ENCODE measurements at regions not wholly inside any gene's neighbourhood (a gene's known extent, or its start where the extent isn't known, plus 50 kb on each side); places are given as distances from the start of the nearest gene placed in this dataset.

DNA sequence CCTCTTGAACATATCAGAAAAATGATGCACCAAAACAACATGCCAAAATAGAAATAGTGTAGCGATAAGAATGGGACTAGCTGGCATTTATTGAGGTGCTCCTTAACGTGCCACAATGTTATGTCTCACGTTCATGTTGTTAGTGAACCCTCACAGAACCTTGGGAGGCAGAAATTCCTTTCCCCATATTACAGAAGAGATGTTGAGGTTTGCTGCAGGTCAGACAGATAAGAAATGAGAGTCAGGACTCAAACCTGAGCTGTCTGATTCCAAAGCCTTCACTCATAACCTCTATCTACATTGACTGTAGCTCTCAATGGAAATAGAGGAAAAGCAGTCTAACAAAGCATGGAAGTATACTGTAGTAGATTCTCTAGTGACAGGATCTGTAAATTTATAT is 163.3 kb upstream of the STK17B start:
- no CpG with 5 or more reads among the region's 3 CpGs for WGBS (ENCODE audit: insufficient coverage, insufficient read length)
- Histone ChIP-seq H3K4me1 (ENCODE audit: control insufficient read depth, insufficient read depth, low read length) (no peaks in the 10 kb centered on the region), H3K27ac (ENCODE audit: low read length) (no peak overlapping the region), H3K9me3 (ENCODE audit: control insufficient read depth, insufficient read depth, low read length) (no peaks in the 10 kb centered on the region), H3K4me3 (ENCODE audit: low read length) (no peak overlapping the region), H3K27me3 (ENCODE audit: control insufficient read depth, insufficient read depth, low read length) (no peaks in the 10 kb centered on the region), H3K36me3 (ENCODE audit: control insufficient read depth, insufficient read depth, low read length) (no peaks in the 10 kb centered on the region)
- no peak for DNase-seq (ENCODE audit: low read depth, low spot score)

DNA sequence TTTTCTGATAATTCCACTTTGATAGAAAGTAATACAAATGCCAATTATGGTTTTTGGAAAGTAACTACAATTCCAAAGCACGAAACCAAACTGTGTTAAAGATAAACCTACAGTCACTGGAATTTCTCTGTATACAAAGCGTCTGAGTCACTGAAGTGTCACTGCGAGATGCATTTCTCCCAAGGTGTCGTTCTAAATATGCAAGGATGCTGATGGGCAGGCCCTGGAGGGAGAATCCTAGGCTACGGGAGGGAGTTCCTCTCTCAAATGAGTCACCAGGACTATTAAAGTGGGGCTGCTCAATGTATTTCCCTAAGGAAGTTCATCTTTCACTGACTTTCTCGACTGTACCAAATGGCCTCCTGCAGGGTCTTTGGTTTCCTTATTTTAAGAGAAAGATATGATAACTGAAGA is 163.8 kb upstream of the STK17B start:
- Histone ChIP-seq H3K27ac (ENCODE audit: low read length) (no peak overlapping the region), H3K27me3 (ENCODE audit: control insufficient read depth, insufficient read depth, low read length) (no peaks in the 10 kb centered on the region), H3K36me3 (ENCODE audit: control insufficient read depth, insufficient read depth, low read length) (no peaks in the 10 kb centered on the region), H3K4me1 (ENCODE audit: control insufficient read depth, insufficient read depth, low read length) (no peaks in the 10 kb centered on the region), H3K4me3 (ENCODE audit: low read length) (no peak overlapping the region), H3K9me3 (ENCODE audit: control insufficient read depth, insufficient read depth, low read length) (no peaks in the 10 kb centered on the region)
- WGBS (ENCODE audit: insufficient coverage, insufficient read length): no CpG with 5 or more reads among the region's 6 CpGs
- DNase-seq (ENCODE audit: low read depth, low spot score): no peak

- no peak for DNase-seq (ENCODE audit: low read depth, low spot score)
- no peaks in the 10 kb centered on the region for H3K36me3 ChIP-seq (ENCODE audit: control insufficient read depth, insufficient read depth, low read length)
- no peak overlapping the region for H3K4me3 ChIP-seq (ENCODE audit: low read length)
- no peaks in the 10 kb centered on the region for H3K9me3 ChIP-seq (ENCODE audit: control insufficient read depth, insufficient read depth, low read length)
- no peak overlapping the region for H3K27ac ChIP-seq (ENCODE audit: low read length)
- H3K27me3 ChIP-seq (ENCODE audit: control insufficient read depth, insufficient read depth, low read length): no peaks in the 10 kb centered on the region
- H3K4me1 ChIP-seq (ENCODE audit: control insufficient read depth, insufficient read depth, low read length): no peaks in the 10 kb centered on the region
- no CpG with 5 or more reads among the region's 6 CpGs for WGBS (ENCODE audit: insufficient coverage, insufficient read length)
Measured at GRCh38 chr2:196336207-196336606, 164.8 kb upstream of the STK17B start.

DNA sequence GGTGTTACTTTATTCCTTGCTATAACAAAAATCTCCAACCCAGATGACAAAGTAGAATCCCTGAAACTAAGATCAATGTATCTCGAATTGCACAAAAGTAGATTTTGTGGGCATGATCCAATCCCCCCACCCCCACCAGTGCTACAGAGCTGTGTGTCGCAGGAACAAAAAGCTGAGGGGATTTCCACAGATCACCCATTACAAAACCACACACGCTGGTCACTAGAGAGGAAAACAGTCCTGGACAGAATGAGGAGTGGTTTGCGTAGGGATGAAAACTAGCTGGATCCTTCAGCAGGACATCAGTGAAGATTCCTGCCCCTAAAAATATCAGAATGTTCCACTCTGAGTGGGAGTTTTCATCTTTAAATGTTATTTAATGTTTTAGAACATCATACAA is 165.3 kb upstream of the STK17B start:
- H3K27me3 ChIP-seq (ENCODE audit: control insufficient read depth, insufficient read depth, low read length): no peaks in the 10 kb centered on the region
- H3K36me3 ChIP-seq (ENCODE audit: control insufficient read depth, insufficient read depth, low read length): no peaks in the 10 kb centered on the region
- H3K9me3 ChIP-seq (ENCODE audit: control insufficient read depth, insufficient read depth, low read length): no peaks in the 10 kb centered on the region
- H3K27ac ChIP-seq (ENCODE audit: low read length): no peak overlapping the region
- WGBS (ENCODE audit: insufficient coverage, insufficient read length): no CpG with 5 or more reads among the region's 4 CpGs
- H3K4me3 ChIP-seq (ENCODE audit: low read length): no peak overlapping the region
- no peaks in the 10 kb centered on the region for H3K4me1 ChIP-seq (ENCODE audit: control insufficient read depth, insufficient read depth, low read length)
- no peak for DNase-seq (ENCODE audit: low read depth, low spot score)

- no peak overlapping the region for H3K27ac ChIP-seq (ENCODE audit: low read length)
- H3K27me3 ChIP-seq (ENCODE audit: control insufficient read depth, insufficient read depth, low read length): no peaks in the 10 kb centered on the region
- 100% methylated on average over 1 of the region's 6 CpGs for WGBS (ENCODE audit: insufficient coverage, insufficient read length)
- H3K36me3 ChIP-seq (ENCODE audit: control insufficient read depth, insufficient read depth, low read length): no peaks in the 10 kb centered on the region
- no peaks in the 10 kb centered on the region for H3K9me3 ChIP-seq (ENCODE audit: control insufficient read depth, insufficient read depth, low read length)
- no peak overlapping the region for H3K4me3 ChIP-seq (ENCODE audit: low read length)
- no peaks in the 10 kb centered on the region for H3K4me1 ChIP-seq (ENCODE audit: control insufficient read depth, insufficient read depth, low read length)
- peak; percentile 7 for DNase-seq (ENCODE audit: low read depth, low spot score)
Measured at GRCh38 chr2:196337208-196337953, 166.0 kb upstream of the STK17B start.

GRCh38 chr2:196338440-196338839 is 167.1 kb upstream of the STK17B start:
- H3K4me3 ChIP-seq (ENCODE audit: low read length): no peak overlapping the region
- DNase-seq (ENCODE audit: low read depth, low spot score): no peak
- no peaks in the 10 kb centered on the region for H3K9me3 ChIP-seq (ENCODE audit: control insufficient read depth, insufficient read depth, low read length)
- no peaks in the 10 kb centered on the region for H3K36me3 ChIP-seq (ENCODE audit: control insufficient read depth, insufficient read depth, low read length)
- no peaks in the 10 kb centered on the region for H3K4me1 ChIP-seq (ENCODE audit: control insufficient read depth, insufficient read depth, low read length)
- no peak overlapping the region for H3K27ac ChIP-seq (ENCODE audit: low read length)
- WGBS (ENCODE audit: insufficient coverage, insufficient read length): no CpG with 5 or more reads among the region's 2 CpGs
- no peaks in the 10 kb centered on the region for H3K27me3 ChIP-seq (ENCODE audit: control insufficient read depth, insufficient read depth, low read length)

- WGBS (ENCODE audit: insufficient coverage, insufficient read length): no CpG with 5 or more reads among the region's 2 CpGs
- no peak overlapping the region for H3K4me3 ChIP-seq (ENCODE audit: low read length)
- no peaks in the 10 kb centered on the region for H3K27me3 ChIP-seq (ENCODE audit: control insufficient read depth, insufficient read depth, low read length)
Measured at GRCh38 chr2:196341277-196341841, 170.0 kb upstream of the STK17B start.

DNA sequence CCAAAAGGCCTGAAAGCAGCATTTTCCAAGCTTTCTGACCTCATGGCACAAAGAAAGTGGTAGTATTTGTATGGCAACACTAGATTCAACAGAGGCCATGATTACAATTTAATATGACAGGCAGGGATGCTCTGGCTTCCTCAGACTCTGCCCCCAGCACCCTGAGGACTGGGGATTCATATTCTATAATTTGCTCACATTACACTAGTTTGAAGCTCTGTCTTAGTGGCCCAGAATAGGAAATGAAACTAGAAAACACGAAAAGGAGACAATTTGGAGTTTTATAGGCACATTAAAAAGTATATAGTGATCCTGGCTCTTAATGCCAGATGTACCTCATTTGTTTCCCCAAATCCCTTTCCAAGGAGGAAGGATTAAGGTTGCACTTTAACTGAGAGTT is 173.0 kb upstream of the STK17B start:
- Histone ChIP-seq H3K4me1 (ENCODE audit: control insufficient read depth, insufficient read depth, low read length) (no peaks in the 10 kb centered on the region), H3K36me3 (ENCODE audit: control insufficient read depth, insufficient read depth, low read length) (no peaks in the 10 kb centered on the region), H3K4me3 (ENCODE audit: low read length) (no peak overlapping the region), H3K9me3 (ENCODE audit: control insufficient read depth, insufficient read depth, low read length) (no peaks in the 10 kb centered on the region), H3K27me3 (ENCODE audit: control insufficient read depth, insufficient read depth, low read length) (no peaks in the 10 kb centered on the region), H3K27ac (ENCODE audit: low read length) (no peak overlapping the region)
- DNase-seq (ENCODE audit: low read depth, low spot score): no peak
- no CpG with 5 or more reads among the region's 1 CpG for WGBS (ENCODE audit: insufficient coverage, insufficient read length)

More at GRCh38 chr2:196341277-196341841, 170.0 kb upstream of the STK17B start:
- DNase-seq (ENCODE audit: low read depth, low spot score): no peak
- Histone ChIP-seq H3K9me3 (ENCODE audit: control insufficient read depth, insufficient read depth, low read length) (no peaks in the 10 kb centered on the region), H3K4me1 (ENCODE audit: control insufficient read depth, insufficient read depth, low read length) (no peaks in the 10 kb centered on the region), H3K36me3 (ENCODE audit: control insufficient read depth, insufficient read depth, low read length) (no peaks in the 10 kb centered on the region), H3K27ac (ENCODE audit: low read length) (no peak overlapping the region)

GRCh38 chr2:196353717-196354116 is 182.3 kb upstream of the STK17B start:
- no peak for DNase-seq (ENCODE audit: low read depth, low spot score)
- H3K4me3 ChIP-seq (ENCODE audit: low read length): no peak overlapping the region
- no peaks in the 10 kb centered on the region for H3K27me3 ChIP-seq (ENCODE audit: control insufficient read depth, insufficient read depth, low read length)
- no peaks in the 10 kb centered on the region for H3K9me3 ChIP-seq (ENCODE audit: control insufficient read depth, insufficient read depth, low read length)
- no CpG with 5 or more reads among the region's 1 CpG for WGBS (ENCODE audit: insufficient coverage, insufficient read length)
- H3K36me3 ChIP-seq (ENCODE audit: control insufficient read depth, insufficient read depth, low read length): no peaks in the 10 kb centered on the region
- no peaks in the 10 kb centered on the region for H3K4me1 ChIP-seq (ENCODE audit: control insufficient read depth, insufficient read depth, low read length)
- H3K27ac ChIP-seq (ENCODE audit: low read length): no peak overlapping the region

GRCh38 chr2:196354186-196354585 is 182.8 kb upstream of the STK17B start:
- no peak overlapping the region for H3K27ac ChIP-seq (ENCODE audit: low read length)

DNA sequence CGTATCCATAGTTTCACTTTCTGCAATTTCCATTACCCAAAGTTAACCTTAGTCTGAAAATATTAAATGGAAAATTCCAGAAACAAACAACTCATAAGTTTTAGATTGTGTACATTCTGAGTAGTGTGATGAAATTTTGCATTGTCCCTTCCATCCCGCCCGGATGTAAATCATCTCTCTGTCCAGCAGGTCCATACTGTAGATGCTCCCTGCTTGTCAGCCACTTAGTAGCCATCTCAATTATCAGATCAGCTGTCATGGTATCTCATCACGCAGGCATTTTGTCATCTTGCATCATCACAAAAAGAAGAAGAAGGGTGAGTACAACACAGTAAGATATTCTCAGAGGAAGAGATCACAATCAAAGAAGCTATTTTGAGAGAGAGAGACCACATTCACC is 185.0 kb upstream of the STK17B start:
- H3K4me1 ChIP-seq (ENCODE audit: control insufficient read depth, insufficient read depth, low read length): no peaks in the 10 kb centered on the region
- no peak for DNase-seq (ENCODE audit: low read depth, low spot score)
- no peaks in the 10 kb centered on the region for H3K9me3 ChIP-seq (ENCODE audit: control insufficient read depth, insufficient read depth, low read length)
- H3K36me3 ChIP-seq (ENCODE audit: control insufficient read depth, insufficient read depth, low read length): no peaks in the 10 kb centered on the region
- no peak overlapping the region for H3K27ac ChIP-seq (ENCODE audit: low read length)
- no peaks in the 10 kb centered on the region for H3K27me3 ChIP-seq (ENCODE audit: control insufficient read depth, insufficient read depth, low read length)
- H3K4me3 ChIP-seq (ENCODE audit: low read length): no peak overlapping the region
- whole genome bisulfite sequencing (ENCODE audit: insufficient coverage, insufficient read length): no CpG with 5 or more reads among the region's 4 CpGs

More at GRCh38 chr2:196354186-196354585, 182.8 kb upstream of the STK17B start:
- no peaks in the 10 kb centered on the region for H3K27me3 ChIP-seq (ENCODE audit: control insufficient read depth, insufficient read depth, low read length)
- H3K36me3 ChIP-seq (ENCODE audit: control insufficient read depth, insufficient read depth, low read length): no peaks in the 10 kb centered on the region
- no peaks in the 10 kb centered on the region for H3K9me3 ChIP-seq (ENCODE audit: control insufficient read depth, insufficient read depth, low read length)
- H3K4me1 ChIP-seq (ENCODE audit: control insufficient read depth, insufficient read depth, low read length): no peaks in the 10 kb centered on the region
- WGBS (ENCODE audit: insufficient coverage, insufficient read length): no CpG with 5 or more reads among the region's 4 CpGs
- no peak for DNase-seq (ENCODE audit: low read depth, low spot score)
- no peak overlapping the region for H3K4me3 ChIP-seq (ENCODE audit: low read length)

Data from iPS DF 6.9 (cell line).